NCI-H524 treated with DMSO at 0.1 percent for 48 hours (cell line): ENCODE measurements at regions not wholly inside any gene's neighbourhood (a gene's known extent, or its start where the extent isn't known, plus 50 kb on each side); places are given as distances from the start of the nearest gene placed in this dataset.
"Not testable (repeated sequence)": the region's sequence is repeated elsewhere in the genome, so short reads cannot be mapped to it uniquely, and the experiment has no call there.

ENCODE experiments used
- DNase-seq: peaks from one replicate; lab custom pipeline; 2025; lab: John Stamatoyannopoulos, UW

- no peak for DNase-seq
These were observed 162.2 kb downstream of the OXSM start for GRCh38 chr3:25952133-25952532.

- no peak for DNase-seq
These were observed 167.1 kb downstream of the OXSM start for GRCh38 chr3:25957026-25957425.

- DNase-seq: no peak
These were observed 170.9 kb downstream of the OXSM start for GRCh38 chr3:25960776-25961175.

- no peak for DNase-seq
These were observed 172.4 kb downstream of the OXSM start for GRCh38 chr3:25962255-25962654.

- no peak for DNase-seq
These were observed 174.3 kb downstream of the OXSM start for GRCh38 chr3:25964141-25964540.

- DNase-seq: no peak
These were observed 177.5 kb downstream of the OXSM start for GRCh38 chr3:25967385-25967784.

GRCh38 chr3:25971736-25972135 is 181.8 kb downstream of the OXSM start:
- DNase-seq: no peak

GRCh38 chr3:25973122-25973521 is 183.2 kb downstream of the OXSM start:
- DNase-seq: no peak

GRCh38 chr3:25982756-25983155 is 192.9 kb downstream of the OXSM start:
- no peak for DNase-seq

GRCh38 chr3:25985621-25986020 is 195.7 kb downstream of the OXSM start:
- DNase-seq: no peak

GRCh38 chr3:25992606-25993005 is 202.7 kb downstream of the OXSM start:
- no peak for DNase-seq

GRCh38 chr3:26004172-26004571 is 214.3 kb downstream of the OXSM start:
- DNase-seq: no peak

GRCh38 chr3:26011276-26011675 is 221.4 kb downstream of the OXSM start:
- no peak for DNase-seq

- DNase-seq: no peak
These were observed 222.4 kb downstream of the OXSM start for GRCh38 chr3:26012241-26012745.

- no peak for DNase-seq
These were observed 225.9 kb downstream of the OXSM start for GRCh38 chr3:26015752-26016151.

GRCh38 chr3:26018889-26019288 is 229.0 kb downstream of the OXSM start:
- DNase-seq: no peak

GRCh38 chr3:26024206-26024605 is 234.3 kb downstream of the OXSM start:
- DNase-seq: not testable (repeated sequence)

- DNase-seq: no peak
These were observed 239.4 kb downstream of the OXSM start for GRCh38 chr3:26029321-26029720.

- not testable (repeated sequence) for DNase-seq
These were observed 252.2 kb downstream of the OXSM start for GRCh38 chr3:26042126-26042525.

- no peak for DNase-seq
These were observed 260.1 kb downstream of the OXSM start for GRCh38 chr3:26049951-26050350.

GRCh38 chr3:26050776-26051175 is 260.9 kb downstream of the OXSM start:
- no peak for DNase-seq

- no peak for DNase-seq
These were observed 269.0 kb downstream of the OXSM start for GRCh38 chr3:26058901-26059321.

GRCh38 chr3:26061947-26062346 is 272.1 kb downstream of the OXSM start:
- no peak for DNase-seq

GRCh38 chr3:26064297-26064696 is 274.4 kb downstream of the OXSM start:
- no peak for DNase-seq

- no peak for DNase-seq
These were observed 279.0 kb downstream of the OXSM start for GRCh38 chr3:26068890-26069289.
